ENCODE measurements at regions not wholly inside any gene's neighbourhood (a gene's known extent, or its start where the extent isn't known, plus 50 kb on each side); places are given as distances from the start of the nearest gene placed in this dataset.

GRCh38 chr1:182139496-182139895 lies 78.0 kb upstream of the ZNF648 start:
- H3K4me1 ChIP-seq (ENCODE audit: control insufficient read depth, insufficient read depth, low read length, poor library complexity, severe bottlenecking) = no peaks in the 10 kb centered on the region
- no peaks in the 10 kb centered on the region for H3K9me3 ChIP-seq (ENCODE audit: control insufficient read depth, low read length)
- no peaks in the 10 kb centered on the region for H3K27me3 ChIP-seq (replicated peaks; ENCODE audit: control insufficient read depth, insufficient read depth, low read length, poor library complexity, severe bottlenecking)
- no peaks in the 10 kb centered on the region for H3K36me3 ChIP-seq (ENCODE audit: control insufficient read depth, insufficient read depth, low read length)
- H3K4me3 ChIP-seq (ENCODE audit: insufficient read depth, low read depth, low read length, poor library complexity, severe bottlenecking) = no peak overlapping the region
- DNase-seq = no peak
- no peak overlapping the region for H3K27ac ChIP-seq (ENCODE audit: insufficient read depth, low read length, poor library complexity, severe bottlenecking)

GRCh38 chr1:182137546-182137945 lies 76.0 kb upstream of the ZNF648 start:
- H3K4me3 ChIP-seq (ENCODE audit: insufficient read depth, low read depth, low read length, poor library complexity, severe bottlenecking) = no peak overlapping the region
- no peaks in the 10 kb centered on the region for H3K27me3 ChIP-seq (replicated peaks; ENCODE audit: control insufficient read depth, insufficient read depth, low read length, poor library complexity, severe bottlenecking)
- H3K36me3 ChIP-seq (ENCODE audit: control insufficient read depth, insufficient read depth, low read length) = no peaks in the 10 kb centered on the region
- peaks cover 6% of the 10 kb centered on the region for H3K9me3 ChIP-seq (ENCODE audit: control insufficient read depth, low read length)
- DNase-seq = no peak
- no peaks in the 10 kb centered on the region for H3K4me1 ChIP-seq (ENCODE audit: control insufficient read depth, insufficient read depth, low read length, poor library complexity, severe bottlenecking)
- no peak overlapping the region for H3K27ac ChIP-seq (ENCODE audit: insufficient read depth, low read length, poor library complexity, severe bottlenecking)

GRCh38 chr1:182135946-182136345 lies 74.4 kb upstream of the ZNF648 start:
- Histone ChIP-seq H3K9me3 (ENCODE audit: control insufficient read depth, low read length) (peaks cover 6% of the 10 kb centered on the region), H3K27ac (ENCODE audit: insufficient read depth, low read length, poor library complexity, severe bottlenecking) (no peak overlapping the region), H3K4me1 (ENCODE audit: control insufficient read depth, insufficient read depth, low read length, poor library complexity, severe bottlenecking) (no peaks in the 10 kb centered on the region), H3K4me3 (ENCODE audit: insufficient read depth, low read depth, low read length, poor library complexity, severe bottlenecking) (no peak overlapping the region), H3K36me3 (ENCODE audit: control insufficient read depth, insufficient read depth, low read length) (no peaks in the 10 kb centered on the region), H3K27me3 (replicated peaks; ENCODE audit: control insufficient read depth, insufficient read depth, low read length, poor library complexity, severe bottlenecking) (no peaks in the 10 kb centered on the region)
- DNase-seq = no peak

DNA sequence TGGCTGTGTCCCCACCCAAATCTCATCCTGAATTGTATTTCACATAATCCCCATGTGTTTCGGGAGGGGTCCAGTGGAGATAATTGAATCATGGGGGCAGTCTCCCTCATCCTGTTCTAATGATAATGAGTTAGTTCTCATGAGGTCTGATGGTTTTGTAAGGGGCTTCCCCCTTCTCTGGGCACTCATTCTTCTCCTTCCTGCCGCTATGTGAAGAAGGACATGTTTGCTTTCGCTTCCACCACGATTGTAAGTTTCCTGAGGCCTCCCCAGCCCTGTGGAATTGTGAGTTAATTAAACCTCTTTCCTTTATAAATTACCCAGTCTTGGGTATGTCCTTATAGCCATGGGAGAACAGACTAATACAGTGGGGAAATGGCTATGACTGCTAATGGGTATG lies 72.7 kb upstream of the ZNF648 start:
- no peaks in the 10 kb centered on the region for H3K36me3 ChIP-seq (ENCODE audit: control insufficient read depth, insufficient read depth, low read length)
- H3K27ac ChIP-seq (ENCODE audit: insufficient read depth, low read length, poor library complexity, severe bottlenecking) = no peak overlapping the region
- DNase-seq = no peak
- H3K4me1 ChIP-seq (ENCODE audit: control insufficient read depth, insufficient read depth, low read length, poor library complexity, severe bottlenecking) = no peaks in the 10 kb centered on the region
- no peaks in the 10 kb centered on the region for H3K27me3 ChIP-seq (replicated peaks; ENCODE audit: control insufficient read depth, insufficient read depth, low read length, poor library complexity, severe bottlenecking)
- no peak overlapping the region for H3K4me3 ChIP-seq (ENCODE audit: insufficient read depth, low read depth, low read length, poor library complexity, severe bottlenecking)
- H3K9me3 ChIP-seq (ENCODE audit: control insufficient read depth, low read length) = peaks cover 6% of the 10 kb centered on the region

- Histone ChIP-seq H3K27ac (ENCODE audit: insufficient read depth, low read length, poor library complexity, severe bottlenecking) (no peak overlapping the region), H3K4me3 (ENCODE audit: insufficient read depth, low read depth, low read length, poor library complexity, severe bottlenecking) (no peak overlapping the region), H3K9me3 (ENCODE audit: control insufficient read depth, low read length) (peaks cover 6% of the 10 kb centered on the region), H3K36me3 (ENCODE audit: control insufficient read depth, insufficient read depth, low read length) (no peaks in the 10 kb centered on the region), H3K27me3 (replicated peaks; ENCODE audit: control insufficient read depth, insufficient read depth, low read length, poor library complexity, severe bottlenecking) (no peaks in the 10 kb centered on the region), H3K4me1 (ENCODE audit: control insufficient read depth, insufficient read depth, low read length, poor library complexity, severe bottlenecking) (no peaks in the 10 kb centered on the region)
- no peak for DNase-seq
Observed at GRCh38 chr1:182133181-182133580, 71.7 kb upstream of the ZNF648 start.

DNA sequence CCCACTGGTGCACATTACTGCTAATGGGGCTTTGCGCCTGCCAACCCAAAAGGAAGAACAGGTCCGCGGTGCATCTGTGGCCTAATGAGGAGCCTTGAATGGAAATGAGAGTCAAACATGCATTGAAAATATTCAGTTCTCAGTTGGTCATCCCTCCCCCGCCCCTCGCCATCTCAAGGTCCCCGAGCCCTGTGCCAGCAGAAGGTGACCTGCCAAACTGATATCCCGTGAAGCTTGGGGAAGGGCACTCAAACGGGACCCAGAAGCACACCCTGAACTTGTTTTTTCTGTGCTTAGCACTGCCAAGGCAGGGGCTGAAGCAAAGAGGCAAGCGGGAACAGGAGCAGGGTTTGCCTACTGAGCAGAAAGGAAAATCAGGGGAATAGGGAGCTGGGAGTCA lies 67.9 kb upstream of the ZNF648 start:
- Histone ChIP-seq H3K27me3 (replicated peaks; ENCODE audit: control insufficient read depth, insufficient read depth, low read length, poor library complexity, severe bottlenecking) (no peaks in the 10 kb centered on the region), H3K4me1 (ENCODE audit: control insufficient read depth, insufficient read depth, low read length, poor library complexity, severe bottlenecking) (no peaks in the 10 kb centered on the region), H3K4me3 (ENCODE audit: insufficient read depth, low read depth, low read length, poor library complexity, severe bottlenecking) (no peak overlapping the region), H3K36me3 (ENCODE audit: control insufficient read depth, insufficient read depth, low read length) (no peaks in the 10 kb centered on the region), H3K27ac (ENCODE audit: insufficient read depth, low read length, poor library complexity, severe bottlenecking) (no peak overlapping the region), H3K9me3 (ENCODE audit: control insufficient read depth, low read length) (peaks cover 5% of the 10 kb centered on the region)
- no peak for DNase-seq

DNA sequence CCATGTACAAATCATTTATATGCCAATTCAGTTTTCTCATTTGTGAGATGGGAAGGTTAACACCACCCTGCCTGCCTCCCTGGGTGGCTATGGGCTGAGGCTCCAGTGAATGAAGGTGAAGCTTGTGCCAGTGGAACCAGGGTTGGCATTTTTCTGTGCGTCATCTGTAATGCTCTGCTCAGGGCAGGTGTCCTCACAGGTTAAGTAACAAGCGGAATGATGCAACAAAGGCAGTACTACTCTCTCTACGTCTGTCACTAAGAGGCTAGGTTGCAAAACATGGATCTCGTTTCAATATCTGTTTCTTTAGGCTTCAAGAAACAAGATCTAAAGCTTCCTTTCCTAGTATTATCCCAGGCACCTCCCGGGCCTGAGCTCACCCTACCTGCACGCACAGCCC lies 67.0 kb upstream of the ZNF648 start:
- DNase-seq = no peak
- H3K36me3 ChIP-seq (ENCODE audit: control insufficient read depth, insufficient read depth, low read length) = no peaks in the 10 kb centered on the region
- H3K9me3 ChIP-seq (ENCODE audit: control insufficient read depth, low read length) = no peaks in the 10 kb centered on the region
- no peaks in the 10 kb centered on the region for H3K4me1 ChIP-seq (ENCODE audit: control insufficient read depth, insufficient read depth, low read length, poor library complexity, severe bottlenecking)
- no peak overlapping the region for H3K27ac ChIP-seq (ENCODE audit: insufficient read depth, low read length, poor library complexity, severe bottlenecking)
- no peak overlapping the region for H3K4me3 ChIP-seq (ENCODE audit: insufficient read depth, low read depth, low read length, poor library complexity, severe bottlenecking)
- H3K27me3 ChIP-seq (replicated peaks; ENCODE audit: control insufficient read depth, insufficient read depth, low read length, poor library complexity, severe bottlenecking) = no peaks in the 10 kb centered on the region

GRCh38 chr1:182127656-182128055 lies 66.1 kb upstream of the ZNF648 start:
- H3K4me1 ChIP-seq (ENCODE audit: control insufficient read depth, insufficient read depth, low read length, poor library complexity, severe bottlenecking) = no peaks in the 10 kb centered on the region

GRCh38 chr1:182126272-182126800 lies 64.8 kb upstream of the ZNF648 start:
- no peak for DNase-seq
- no peaks in the 10 kb centered on the region for H3K36me3 ChIP-seq (ENCODE audit: control insufficient read depth, insufficient read depth, low read length)
- H3K27me3 ChIP-seq (replicated peaks; ENCODE audit: control insufficient read depth, insufficient read depth, low read length, poor library complexity, severe bottlenecking) = no peaks in the 10 kb centered on the region
- H3K4me1 ChIP-seq (ENCODE audit: control insufficient read depth, insufficient read depth, low read length, poor library complexity, severe bottlenecking) = no peaks in the 10 kb centered on the region
- H3K9me3 ChIP-seq (ENCODE audit: control insufficient read depth, low read length) = no peaks in the 10 kb centered on the region
- no peak overlapping the region for H3K27ac ChIP-seq (ENCODE audit: insufficient read depth, low read length, poor library complexity, severe bottlenecking)
- no peak overlapping the region for H3K4me3 ChIP-seq (ENCODE audit: insufficient read depth, low read depth, low read length, poor library complexity, severe bottlenecking)

More at GRCh38 chr1:182127656-182128055, 66.1 kb upstream of the ZNF648 start:
- DNase-seq = no peak
- H3K27me3 ChIP-seq (replicated peaks; ENCODE audit: control insufficient read depth, insufficient read depth, low read length, poor library complexity, severe bottlenecking) = no peaks in the 10 kb centered on the region
- no peak overlapping the region for H3K27ac ChIP-seq (ENCODE audit: insufficient read depth, low read length, poor library complexity, severe bottlenecking)
- H3K4me3 ChIP-seq (ENCODE audit: insufficient read depth, low read depth, low read length, poor library complexity, severe bottlenecking) = no peak overlapping the region
- H3K36me3 ChIP-seq (ENCODE audit: control insufficient read depth, insufficient read depth, low read length) = no peaks in the 10 kb centered on the region
- H3K9me3 ChIP-seq (ENCODE audit: control insufficient read depth, low read length) = no peaks in the 10 kb centered on the region

DNA sequence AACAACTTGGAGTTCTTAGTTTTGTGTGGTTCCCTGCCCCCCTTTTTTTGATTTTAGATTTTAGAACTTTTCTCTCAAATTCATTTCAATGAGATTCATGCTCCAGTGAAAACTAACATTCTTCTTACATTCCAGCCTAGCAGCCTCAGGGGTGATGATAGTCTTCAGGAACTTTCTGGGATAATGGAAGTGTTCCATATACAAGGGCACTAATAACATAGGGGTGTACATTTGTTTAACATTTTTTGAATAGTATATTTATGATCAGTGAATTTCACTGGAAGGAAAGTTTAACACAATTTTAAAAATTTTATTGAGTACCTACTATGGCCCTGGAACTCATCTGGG lies 61.4 kb upstream of the ZNF648 start:
- Histone ChIP-seq H3K4me1 (ENCODE audit: control insufficient read depth, insufficient read depth, low read length, poor library complexity, severe bottlenecking) (no peaks in the 10 kb centered on the region), H3K27ac (ENCODE audit: insufficient read depth, low read length, poor library complexity, severe bottlenecking) (no peak overlapping the region), H3K4me3 (ENCODE audit: insufficient read depth, low read depth, low read length, poor library complexity, severe bottlenecking) (no peak overlapping the region), H3K9me3 (ENCODE audit: control insufficient read depth, low read length) (no peaks in the 10 kb centered on the region), H3K36me3 (ENCODE audit: control insufficient read depth, insufficient read depth, low read length) (no peaks in the 10 kb centered on the region), H3K27me3 (replicated peaks; ENCODE audit: control insufficient read depth, insufficient read depth, low read length, poor library complexity, severe bottlenecking) (no peaks in the 10 kb centered on the region)
- no peak for DNase-seq

Measured in effector memory CD4-positive, alpha-beta T cell (primary cell).